SKM-1 treated with dmso at 0.1 percent for 144 hours (cell line): ENCODE measurements at regions not wholly inside any gene's neighbourhood (a gene's known extent, or its start where the extent isn't known, plus 50 kb on each side); places are given as distances from the start of the nearest gene placed in this dataset.

Experiments
- DNase-seq: peaks from one replicate; lab custom pipeline; 2025; ENCODE audit not compliant: unreplicated experiment; lab: John Stamatoyannopoulos, UW

DNA sequence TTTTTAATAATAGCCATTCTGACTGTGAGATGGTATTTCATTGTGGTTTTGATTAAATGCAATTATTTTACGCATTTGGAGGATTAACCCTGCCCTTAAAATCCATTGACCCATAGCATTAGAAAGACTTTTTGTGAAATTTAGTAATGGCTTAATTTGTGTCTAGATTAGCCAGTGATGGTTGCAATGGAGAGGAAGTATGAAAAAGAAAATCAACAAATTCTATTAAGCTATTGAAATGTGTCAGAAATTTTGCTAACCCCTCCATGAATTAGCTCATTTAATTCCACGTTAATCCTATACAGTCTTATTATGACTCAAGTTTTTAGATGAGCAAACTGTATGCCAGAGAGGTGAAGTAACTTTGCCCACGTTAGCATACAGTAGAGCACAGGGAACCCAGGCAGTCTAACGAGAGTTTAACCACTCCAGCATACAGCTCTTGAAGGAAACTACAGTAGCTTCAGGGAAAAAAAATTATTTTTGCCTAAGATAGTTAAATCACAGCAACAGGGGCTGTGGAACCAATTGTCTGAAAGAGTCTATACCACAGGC is 158.2 kb upstream of the PPP2R2B start:
- DNase-seq: no peak

DNA sequence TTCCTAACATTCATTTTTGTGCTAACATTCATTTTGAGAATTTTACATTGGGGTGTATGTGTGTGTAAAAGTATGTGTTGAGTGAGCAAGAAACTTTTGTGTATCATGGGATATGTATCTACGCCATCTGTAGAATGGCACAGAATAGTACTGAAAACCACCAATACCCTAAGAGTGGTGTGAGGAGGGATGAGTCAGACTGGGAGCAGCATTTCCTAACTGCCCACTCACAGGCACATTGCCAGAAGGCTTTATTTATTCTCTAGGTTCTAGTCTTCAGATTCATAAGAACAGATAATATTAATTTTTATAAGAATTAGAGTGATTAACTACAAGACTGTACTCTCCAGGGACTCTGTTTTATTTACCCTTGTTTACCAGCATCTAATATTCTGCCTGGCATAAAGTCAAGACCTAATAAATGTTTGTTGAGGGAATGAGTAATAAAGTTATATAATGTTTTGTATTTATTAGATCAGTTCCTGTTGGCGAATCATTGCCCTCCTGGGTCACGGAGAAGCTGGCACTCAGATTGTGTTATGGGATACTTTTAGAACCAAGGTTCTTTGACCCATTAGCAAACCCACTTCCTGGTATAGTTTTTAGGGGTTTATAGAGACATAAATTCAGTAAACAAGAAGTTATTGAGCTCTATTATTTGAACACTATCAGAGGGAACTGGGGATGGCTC is 159.1 kb upstream of the PPP2R2B start:
- DNase-seq: no peak

DNA sequence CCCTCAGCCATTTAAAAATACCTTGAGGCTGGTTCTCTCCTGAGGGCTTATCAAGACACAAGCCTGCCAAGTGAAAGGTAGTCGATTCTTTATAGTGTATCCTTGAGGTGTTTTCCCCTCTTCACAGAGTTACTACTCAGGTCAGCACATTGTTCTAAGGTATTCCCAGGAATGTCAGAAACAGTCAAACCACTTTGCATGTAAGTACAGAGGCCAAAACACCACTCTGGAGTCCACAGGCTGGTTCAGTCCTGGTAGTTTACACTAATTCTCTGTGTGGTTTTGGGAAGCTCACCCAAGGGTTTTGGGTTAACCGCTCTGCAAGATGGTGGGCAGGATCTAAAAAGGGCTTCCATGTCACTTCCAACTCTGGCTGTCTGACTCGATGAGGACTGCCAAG is 162.3 kb upstream of the PPP2R2B start:
- DNase-seq: no peak

DNA sequence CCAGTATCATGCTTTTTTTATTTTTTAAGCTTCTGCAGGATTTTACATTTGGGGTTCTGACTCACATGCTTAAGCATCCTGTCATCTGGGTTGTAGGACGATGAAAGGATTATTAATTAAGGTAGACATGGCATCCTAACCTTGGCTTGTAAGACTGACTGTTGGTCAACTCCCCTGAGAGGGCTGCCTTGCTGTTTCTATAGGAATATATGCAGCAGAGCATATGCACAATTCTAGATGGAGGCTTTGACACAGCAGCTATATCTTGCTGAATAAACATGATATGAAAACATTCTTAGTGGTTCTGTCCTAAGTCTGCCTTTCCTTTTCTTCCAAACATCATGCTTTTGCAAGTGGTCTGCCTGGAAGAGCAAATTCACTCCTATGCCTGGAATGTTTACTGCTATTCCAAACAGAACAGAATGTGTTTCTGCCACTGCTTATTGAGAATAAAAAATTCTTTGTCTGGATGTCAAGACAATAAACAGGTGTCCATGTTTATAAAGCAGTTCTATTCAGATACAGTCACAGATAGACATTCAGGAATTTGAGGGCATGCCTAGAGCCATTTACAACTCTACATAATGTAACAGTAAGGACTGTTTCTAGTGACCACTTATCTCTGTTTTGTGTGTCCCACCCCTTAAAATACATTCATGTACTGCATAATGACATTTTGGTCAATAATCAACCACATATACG is 166.2 kb upstream of the PPP2R2B start:
- DNase-seq: no peak

DNA sequence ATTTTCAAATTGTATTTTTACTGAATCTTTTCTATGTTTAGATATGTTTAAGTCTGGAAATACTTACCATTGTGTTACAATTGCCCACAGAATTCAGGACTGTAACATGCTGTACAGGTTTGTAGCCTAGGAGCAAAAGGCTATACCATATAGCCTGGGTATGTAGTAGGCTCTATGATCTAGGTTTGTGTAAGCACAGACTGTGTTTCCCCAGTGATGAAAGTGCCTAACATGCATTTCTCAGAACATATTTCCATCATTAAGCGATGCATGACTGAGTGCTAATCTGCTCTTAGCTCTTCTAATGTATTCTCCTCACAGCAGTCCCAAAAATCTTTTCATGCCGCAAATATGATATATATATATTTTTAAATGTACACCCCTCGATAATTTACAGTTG is 166.7 kb upstream of the PPP2R2B start:
- DNase-seq: no peak

DNA sequence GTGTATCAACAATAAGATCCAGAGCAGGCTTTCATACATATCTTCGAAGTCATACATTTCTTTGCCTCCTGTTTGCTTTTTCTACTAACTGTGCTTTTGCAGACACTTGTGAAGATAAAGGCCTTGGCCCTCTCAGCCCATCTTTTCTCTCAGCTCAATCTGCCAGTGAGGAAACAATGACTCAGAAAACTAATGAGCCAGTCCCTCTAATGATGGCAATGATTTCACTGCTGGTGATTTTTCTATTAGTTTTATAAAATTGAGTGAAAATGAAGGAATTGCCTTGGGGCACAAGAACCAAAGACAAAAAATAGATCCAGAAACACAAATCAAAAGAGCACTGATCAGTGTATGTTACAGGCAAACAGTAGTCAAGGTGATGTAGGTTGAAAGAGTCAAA is 167.7 kb upstream of the PPP2R2B start:
- no peak for DNase-seq

DNA sequence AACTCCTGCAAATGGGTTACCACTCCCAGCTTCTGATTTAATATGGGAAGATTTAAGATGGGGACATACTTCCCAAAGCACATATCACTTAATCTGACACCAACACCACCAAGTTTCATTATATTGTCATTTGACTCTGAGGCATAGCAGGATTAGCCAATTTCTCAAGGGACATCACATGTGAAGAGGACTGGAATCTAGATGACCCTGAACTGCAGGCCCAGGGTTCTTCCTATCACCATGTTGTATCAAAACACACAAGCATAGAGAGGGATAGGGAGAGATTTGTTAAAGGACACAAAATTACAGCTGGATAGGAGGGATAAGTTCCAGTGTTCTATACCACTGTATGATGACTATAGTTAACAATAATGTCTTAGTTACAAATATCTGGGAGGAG is 168.3 kb upstream of the PPP2R2B start:
- DNase-seq: no peak

DNA sequence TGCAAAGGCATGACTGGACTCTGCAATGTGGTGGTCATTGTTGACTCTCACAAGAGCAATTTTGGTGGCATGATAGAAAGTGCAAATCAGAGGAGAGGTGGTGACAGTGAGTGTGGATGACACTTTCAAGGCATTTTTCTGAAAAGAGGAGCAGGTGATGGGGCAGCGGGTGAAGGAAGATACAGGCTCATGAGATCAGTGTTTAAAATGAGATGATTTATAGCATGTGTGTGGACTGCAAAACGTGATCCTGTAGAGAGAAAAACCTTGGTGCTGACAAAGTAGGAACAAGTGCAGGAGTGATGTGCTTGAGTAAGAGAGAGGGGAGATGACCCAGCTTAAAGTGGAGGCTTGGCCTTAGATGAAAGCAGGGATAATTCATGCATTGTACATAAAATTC is 171.2 kb upstream of the PPP2R2B start:
- no peak for DNase-seq

DNA sequence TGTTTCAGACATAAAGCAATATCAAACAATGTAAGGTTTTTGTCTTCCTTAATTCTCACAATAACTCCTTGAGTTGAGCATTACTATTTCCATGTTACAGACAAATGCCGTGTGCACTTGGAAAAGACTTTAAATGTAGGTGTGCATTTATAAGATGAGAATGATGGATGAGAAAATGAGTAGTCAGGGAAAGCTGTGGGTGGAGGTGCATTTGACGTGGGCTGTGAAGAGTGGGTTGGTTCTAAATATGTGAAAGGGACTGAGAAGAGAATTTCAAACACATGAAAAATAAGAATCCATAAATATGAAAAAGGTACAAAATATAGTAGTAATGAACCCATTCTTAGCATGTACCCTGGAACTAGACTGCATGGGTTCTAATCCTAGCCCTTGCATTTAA is 171.6 kb upstream of the PPP2R2B start:
- DNase-seq: no peak

DNA sequence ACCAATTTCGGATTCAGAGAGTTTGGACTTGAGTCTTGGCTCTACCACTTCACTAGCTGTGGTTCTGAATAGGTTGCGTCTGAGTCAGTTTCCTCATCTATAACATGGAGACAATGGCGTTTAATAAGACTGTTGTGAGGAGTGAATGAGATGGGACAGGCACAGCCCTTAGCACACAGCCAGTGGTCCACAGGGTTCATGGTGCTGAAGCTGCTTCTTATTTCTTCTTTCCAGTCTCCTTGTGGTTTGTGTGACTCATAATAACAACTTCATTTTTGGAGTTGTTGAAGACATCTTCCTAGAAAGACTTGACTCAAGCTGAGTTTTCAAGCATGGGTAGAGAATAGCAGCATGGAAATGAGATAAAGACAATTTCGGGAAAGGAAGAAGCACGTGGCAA is 172.6 kb upstream of the PPP2R2B start:
- DNase-seq: no peak

DNA sequence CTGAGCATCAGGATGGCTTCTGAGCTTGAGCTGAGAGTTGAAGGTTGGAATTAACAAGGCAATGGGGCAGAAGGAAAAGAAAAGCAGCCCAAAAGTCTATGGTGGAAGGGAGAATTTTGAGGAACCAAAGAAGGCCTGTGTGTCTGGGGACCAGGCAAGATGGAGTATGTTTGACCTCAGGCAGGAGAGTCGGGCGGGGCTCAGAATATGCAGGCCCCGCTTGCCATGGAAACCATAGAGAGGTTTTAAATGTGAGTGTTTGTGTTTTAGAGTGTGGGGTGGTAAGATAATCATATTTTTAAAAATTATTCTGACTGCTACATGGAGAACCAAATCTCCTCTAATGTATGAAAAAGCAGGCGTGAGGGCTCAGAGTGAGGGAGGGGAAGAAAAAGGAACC is 174.0 kb upstream of the PPP2R2B start:
- DNase-seq: no peak

DNA sequence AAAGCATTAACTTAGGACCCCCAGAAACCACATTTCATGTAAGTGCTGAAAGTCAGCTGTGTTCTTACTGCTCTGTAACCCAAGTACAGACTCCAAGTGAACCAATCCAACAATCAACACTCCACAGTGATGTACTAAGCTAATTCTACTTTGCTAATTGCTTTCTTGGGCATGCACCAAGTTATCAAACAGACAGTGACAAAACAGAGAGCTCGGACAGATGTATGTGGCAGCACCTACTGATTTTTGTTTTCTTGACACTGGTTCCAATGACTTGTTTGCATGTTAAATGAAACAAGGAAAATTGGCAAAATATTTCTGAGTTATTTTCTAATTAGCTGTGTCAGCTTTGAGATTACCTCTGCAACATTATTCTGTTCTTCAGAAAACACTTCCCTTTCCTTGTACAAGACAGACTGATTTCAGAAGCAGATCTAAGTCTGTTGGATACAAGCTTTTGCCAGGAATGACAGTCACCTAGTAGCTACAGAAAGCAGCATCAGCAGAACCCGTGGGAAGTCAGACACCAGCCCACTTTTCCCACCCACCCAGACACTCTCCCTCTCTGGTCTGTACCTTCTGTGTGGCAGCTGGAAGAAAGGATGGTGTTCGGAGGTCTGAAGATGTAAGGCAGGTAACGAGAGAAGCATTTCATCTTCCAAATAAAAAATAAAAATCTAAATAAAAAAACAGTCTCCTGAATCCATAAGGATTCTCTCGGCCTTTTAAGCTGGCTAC is 176.7 kb upstream of the PPP2R2B start:
- DNase-seq: no peak

DNA sequence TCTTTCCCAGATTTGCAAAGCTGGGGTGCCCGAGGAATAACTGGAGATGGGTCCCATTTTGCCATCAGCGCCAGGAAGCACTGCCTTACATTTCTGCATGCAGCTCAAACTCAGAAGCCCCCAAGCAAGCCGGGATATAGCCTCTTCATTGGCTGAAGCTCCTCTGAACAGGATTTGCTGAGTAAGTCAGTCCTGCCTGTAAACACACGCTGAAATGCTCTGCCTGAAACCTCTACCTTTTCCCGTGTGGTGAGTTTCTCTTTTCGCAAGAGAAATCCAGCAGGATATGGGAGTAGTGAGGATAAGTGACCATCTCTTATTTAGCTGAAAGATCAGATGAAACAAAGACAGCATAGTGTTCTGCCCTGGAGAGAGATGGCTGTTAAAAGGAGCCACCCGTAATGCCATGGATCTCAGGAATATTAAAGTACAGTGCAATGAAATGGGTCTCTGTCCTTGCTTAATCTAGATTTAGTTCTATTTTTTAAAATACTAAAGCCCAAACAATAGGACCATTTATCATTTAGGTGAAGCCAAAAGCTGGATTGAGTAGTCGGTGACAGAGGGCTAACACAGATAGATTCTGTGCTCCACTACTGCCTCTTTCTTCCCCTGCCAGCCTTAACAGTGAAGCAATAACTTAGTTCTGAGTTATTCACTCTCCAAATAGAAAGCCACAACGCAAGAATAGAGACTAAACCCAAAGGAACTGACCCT is 177.5 kb upstream of the PPP2R2B start:
- no peak for DNase-seq

DNA sequence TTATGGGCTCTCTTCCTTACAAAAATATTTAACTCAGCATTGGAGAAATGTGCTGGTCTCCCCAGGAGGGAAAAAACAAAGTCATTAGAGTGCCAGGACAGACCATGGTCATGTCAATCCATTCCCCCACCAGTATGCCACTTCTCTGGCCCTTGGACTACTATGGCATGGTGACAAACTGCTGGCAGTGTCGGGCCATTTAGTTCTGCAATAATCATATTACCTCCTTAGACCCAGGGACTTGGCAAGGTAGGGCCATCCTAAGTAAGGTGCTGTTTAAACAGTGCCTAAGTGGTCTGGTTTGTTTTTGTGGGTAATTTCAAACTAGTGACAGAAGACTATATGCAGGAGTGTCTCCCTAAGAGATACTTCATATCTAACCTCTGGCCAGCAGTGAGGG is 177.8 kb upstream of the STK32A start:
- DNase-seq: no peak

DNA sequence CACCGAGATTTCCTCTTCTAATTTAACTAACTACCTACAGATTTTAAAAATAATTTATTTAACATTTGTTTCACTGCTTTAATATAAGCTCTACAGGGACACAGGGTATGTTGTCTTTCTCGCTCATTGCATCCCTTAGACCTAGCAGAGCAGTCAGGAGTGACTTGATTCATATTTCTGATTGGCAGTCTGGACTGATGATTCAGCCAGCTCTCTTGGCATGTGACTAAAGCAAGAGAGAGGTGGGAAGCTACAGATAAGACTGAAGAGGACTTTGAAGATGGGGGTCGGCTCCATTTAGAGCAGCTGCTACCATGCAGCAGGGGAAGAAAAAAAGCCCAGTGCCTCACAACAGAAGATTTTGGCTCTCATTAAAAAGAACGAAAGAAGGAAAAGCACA is 173.4 kb upstream of the STK32A start:
- DNase-seq: no peak

DNA sequence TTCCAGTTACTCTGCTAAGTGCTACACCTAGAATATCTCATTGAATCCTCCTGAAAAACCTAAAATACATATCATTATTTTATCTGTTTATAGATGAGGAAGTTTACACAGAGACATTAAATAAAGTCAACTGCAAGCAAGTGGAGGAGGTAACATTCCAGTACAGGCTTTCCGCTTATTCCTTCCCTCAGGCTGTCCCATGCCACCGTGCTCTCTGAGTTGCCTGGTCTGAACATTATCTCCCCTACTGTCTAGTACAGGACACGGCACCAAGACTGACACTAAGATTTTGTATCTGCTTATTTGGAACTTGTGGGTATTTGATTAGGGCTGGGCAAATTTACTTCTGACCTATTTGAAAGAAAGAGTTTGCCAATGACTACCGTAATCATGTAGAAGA is 172.4 kb upstream of the STK32A start:
- no peak for DNase-seq

DNA sequence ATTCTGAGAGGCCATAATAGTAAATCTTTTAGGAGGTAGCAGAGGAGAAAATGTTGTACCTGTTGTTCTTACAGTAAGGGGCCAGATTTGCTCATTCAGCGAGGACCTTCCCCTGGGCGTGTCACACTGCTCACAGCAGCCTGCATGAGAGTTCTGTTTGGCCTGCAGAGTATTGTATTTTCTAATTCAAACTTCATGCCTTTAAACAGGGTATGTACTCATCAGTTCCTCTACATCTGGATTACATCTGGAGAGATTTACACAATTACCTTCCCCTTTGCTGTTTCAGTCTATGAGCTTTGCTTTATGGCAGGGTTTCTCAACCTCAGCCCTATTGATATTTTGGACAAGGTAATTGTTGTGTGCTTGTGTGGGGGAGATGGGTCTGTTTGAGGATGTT is 170.9 kb upstream of the STK32A start:
- DNase-seq: no peak

DNA sequence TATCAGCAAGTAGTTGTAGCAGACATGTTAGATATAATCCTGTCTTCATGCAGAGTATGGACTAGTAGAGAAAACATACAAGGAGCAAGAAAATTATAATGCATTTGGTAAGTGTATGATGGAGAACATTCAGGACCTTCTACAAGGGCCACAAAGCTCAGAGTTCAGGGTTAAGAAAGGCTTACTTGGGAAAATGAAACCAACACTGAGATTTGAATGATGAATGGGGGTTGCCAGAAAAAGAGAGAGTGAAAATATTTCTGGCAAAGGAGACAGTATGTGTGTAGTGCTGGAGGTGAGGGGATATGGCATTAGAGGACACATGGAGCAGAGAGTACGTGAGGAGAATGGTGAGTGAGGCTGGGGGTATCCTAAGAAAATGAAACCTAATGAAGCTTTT is 169.8 kb upstream of the STK32A start:
- DNase-seq: no peak

DNA sequence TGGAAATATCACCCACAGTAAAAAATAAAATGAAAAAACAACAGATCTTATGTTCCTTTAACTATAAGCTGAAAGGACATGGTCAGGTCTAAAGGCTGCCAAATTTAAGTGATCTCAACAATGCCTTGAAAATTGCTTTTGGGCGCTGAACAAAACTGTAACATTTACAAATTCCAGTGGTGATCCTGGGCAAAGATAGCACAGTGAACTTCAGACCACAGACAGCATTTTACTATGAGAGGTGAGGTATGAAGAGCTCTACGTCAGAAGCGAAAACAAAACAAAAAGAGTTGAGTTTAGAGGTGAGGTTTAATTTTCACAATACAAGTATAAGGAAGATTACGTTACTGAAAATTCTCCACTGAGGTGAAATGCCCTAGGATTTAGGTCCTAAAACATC is 165.8 kb upstream of the STK32A start:
- DNase-seq: no peak

DNA sequence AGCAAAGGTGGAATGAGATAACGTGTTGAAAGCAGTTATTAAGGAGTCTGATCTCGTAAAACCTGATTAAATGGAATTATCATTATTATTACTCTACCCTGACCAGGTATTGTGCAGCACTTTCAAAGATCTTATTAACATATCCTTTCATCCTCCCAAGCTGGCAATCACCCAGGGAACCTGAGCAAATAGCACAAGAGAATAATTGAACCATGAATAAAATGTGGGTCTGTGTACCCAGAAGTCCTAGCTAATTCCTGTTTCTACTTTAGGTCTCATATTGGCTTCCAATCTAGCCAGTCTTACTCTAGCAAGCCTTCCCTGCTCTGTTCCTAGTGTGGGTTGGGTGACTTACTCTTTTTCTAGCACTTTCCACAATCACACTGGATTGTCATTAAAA is 162.2 kb upstream of the STK32A start:
- no peak for DNase-seq

DNA sequence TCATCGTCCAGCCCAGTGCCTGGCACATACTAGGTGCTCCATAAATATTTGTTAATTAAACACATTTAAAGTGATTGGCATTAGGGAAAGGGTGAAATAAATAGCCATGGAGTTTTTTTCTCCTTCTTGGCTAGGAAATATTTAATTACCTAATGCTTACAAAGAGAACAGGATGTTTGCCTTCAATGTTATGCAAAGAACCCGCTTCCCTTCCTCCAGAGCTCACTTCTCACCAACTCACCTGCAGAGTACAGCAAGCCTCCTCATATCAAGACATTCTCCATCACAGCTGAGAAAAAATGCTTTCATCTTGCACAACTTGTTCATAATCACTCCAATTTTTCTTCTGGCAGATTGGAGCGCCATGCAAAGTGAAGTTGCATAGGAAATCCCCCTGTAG is 161.7 kb upstream of the STK32A start:
- DNase-seq: no peak
